Caco-2 (cell line): ENCODE measurements at regions not wholly inside any gene's neighbourhood (a gene's known extent, or its start where the extent isn't known, plus 50 kb on each side); places are given as distances from the start of the nearest gene placed in this dataset.

Source experiments
- BruUV-seq: library from RNA; stranded (reverse); fragments of 400-500 nt; replicated peaks from 2 replicates; lab custom pipeline; 2021; lab: Mats Ljungman, UMichigan
- CTCF ChIA-PET: fragments of 300-600 bp; sonication (Branson Sonifier 250); formaldehyde crosslinking; loops from one replicate; lab custom pipeline; 2022; ENCODE audit warnings: antibody characterized with exemption; lab: Charles Lee
- POLR2A ChIA-PET: fragments of 300-600 bp; sonication (Branson Sonifier 250); formaldehyde crosslinking; loops from one replicate; lab custom pipeline; 2022; ENCODE audit warnings: antibody characterized with exemption; lab: Charles Lee
- DNase-seq, 2 experiments: peaks; one replicate each; pipeline versions ENCODE4 v3.0.0 to v3.0.0-alpha.2; 2020 to 2022
- H3K27me3 ChIP-seq: replicated peaks from 2 replicates; pipeline ENCODE4 v1.6.0; 2011; ENCODE audit warnings: low read length; ENCODE audit not compliant: control insufficient read depth, insufficient read depth
- H3K36me3 ChIP-seq: 2 replicates; pipeline ENCODE4 v1.5.1; 2011; ENCODE audit warnings: low read length; ENCODE audit not compliant: control insufficient read depth, insufficient read depth
- H3K4me1 ChIP-seq: fragments of 250-450 bp; sonication (Bioruptor Pico); 2 replicates; pipeline ENCODE4 v1.5.1; 2020; ENCODE audit warnings: mild to moderate bottlenecking
- H3K4me3 ChIP-seq: 2 replicates; pipeline ENCODE4 v1.5.1; 2011; ENCODE audit warnings: low read depth, mild to moderate bottlenecking, control low read depth, low read length
- H3K9me3 ChIP-seq: fragments of 250-450 bp; sonication (Bioruptor Pico); 2 replicates; pipeline ENCODE4 v1.5.1; 2020; ENCODE audit warnings: mild to moderate bottlenecking, moderate library complexity
- H3K27ac Mint-ChIP-seq: one replicate; pipeline ENCODE4 v1.8.0; 2022; ENCODE audit warnings: mixed read lengths; ENCODE audit not compliant: unreplicated experiment
- H3K27me3 Mint-ChIP-seq: one replicate; pipeline ENCODE4 v1.8.0; 2022; ENCODE audit warnings: mixed read lengths; ENCODE audit not compliant: insufficient read depth, unreplicated experiment
- H3K36me3 Mint-ChIP-seq: one replicate; pipeline ENCODE4 v1.8.0; 2022; ENCODE audit warnings: mild to moderate bottlenecking, mixed read lengths; ENCODE audit not compliant: insufficient read depth, unreplicated experiment
- H3K4me1 Mint-ChIP-seq: one replicate; pipeline ENCODE4 v1.8.0; 2022; ENCODE audit warnings: low read depth, mixed read lengths; ENCODE audit not compliant: unreplicated experiment
- H3K4me3 Mint-ChIP-seq: one replicate; pipeline ENCODE4 v1.8.0; 2022; ENCODE audit warnings: mild to moderate bottlenecking, moderate library complexity, mixed read lengths; ENCODE audit not compliant: unreplicated experiment
- H3K9me3 Mint-ChIP-seq: one replicate; pipeline ENCODE4 v1.8.0; 2022; ENCODE audit warnings: mixed read lengths; ENCODE audit not compliant: unreplicated experiment
- intact Hi-C: fragments of 100-400 bp; cut with micrococcal nuclease; formaldehyde crosslinking; loops from one replicate; pipeline ENCODE4 v1.10.0; 2022; ENCODE audit not compliant: unreplicated experiment
- TF ChIP-seq, protein P1 (sequence below), 2 experiments: fragments of 200-600 bp in 1 of 2; IDR thresholded peaks; 1 replicate in 1 of 2; 2 replicates in 1 of 2; pipeline versions ENCODE4 v1.5.1 to v1.8.0; 2011 to 2022; ENCODE audit warnings: antibody characterized with exemption in 1 of 2, control low read depth in 1 of 2, inconsistent platforms in 1 of 2, low read depth in 1 of 2, low read length in 1 of 2, mild to moderate bottlenecking in 1 of 2, moderate library complexity in 1 of 2; ENCODE audit not compliant: insufficient read depth in 1 of 2, severe bottlenecking in 1 of 2, unreplicated experiment in 1 of 2

GRCh38 chr6:6915219-6915618 lies 192.5 kb upstream of the RREB1 start:
- H3K9me3 Mint-ChIP-seq = no peaks in the 10 kb centered on the region
- no peaks in the 10 kb centered on the region for H3K36me3 Mint-ChIP-seq
- Histone ChIP-seq H3K4me1 (no peaks in the 10 kb centered on the region), H3K27me3 (no peaks in the 10 kb centered on the region), H3K36me3 (no peaks in the 10 kb centered on the region), H3K9me3 (no peaks in the 10 kb centered on the region), H3K4me3 (no peak overlapping the region)
- DNase-seq = peak in 1 of 2 experiments; percentile 23
- H3K27ac Mint-ChIP-seq = no peak overlapping the region
- peaks cover 6% of the 10 kb centered on the region for H3K4me1 Mint-ChIP-seq
- intact Hi-C loops = loop anchor here (10.0 kb wide), 1 partner anchor 190 kb away; no protein-coding TSS in a partner anchor
- no TSS peak for BruUV-seq
- H3K4me3 Mint-ChIP-seq = no peak overlapping the region
- TF ChIP-seq, protein P1, sequence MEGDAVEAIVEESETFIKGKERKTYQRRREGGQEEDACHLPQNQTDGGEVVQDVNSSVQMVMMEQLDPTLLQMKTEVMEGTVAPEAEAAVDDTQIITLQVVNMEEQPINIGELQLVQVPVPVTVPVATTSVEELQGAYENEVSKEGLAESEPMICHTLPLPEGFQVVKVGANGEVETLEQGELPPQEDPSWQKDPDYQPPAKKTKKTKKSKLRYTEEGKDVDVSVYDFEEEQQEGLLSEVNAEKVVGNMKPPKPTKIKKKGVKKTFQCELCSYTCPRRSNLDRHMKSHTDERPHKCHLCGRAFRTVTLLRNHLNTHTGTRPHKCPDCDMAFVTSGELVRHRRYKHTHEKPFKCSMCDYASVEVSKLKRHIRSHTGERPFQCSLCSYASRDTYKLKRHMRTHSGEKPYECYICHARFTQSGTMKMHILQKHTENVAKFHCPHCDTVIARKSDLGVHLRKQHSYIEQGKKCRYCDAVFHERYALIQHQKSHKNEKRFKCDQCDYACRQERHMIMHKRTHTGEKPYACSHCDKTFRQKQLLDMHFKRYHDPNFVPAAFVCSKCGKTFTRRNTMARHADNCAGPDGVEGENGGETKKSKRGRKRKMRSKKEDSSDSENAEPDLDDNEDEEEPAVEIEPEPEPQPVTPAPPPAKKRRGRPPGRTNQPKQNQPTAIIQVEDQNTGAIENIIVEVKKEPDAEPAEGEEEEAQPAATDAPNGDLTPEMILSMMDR (IDR thresholded peaks at IDR 0.05; ENCODE audit: insufficient read depth in 1 of 2, low read depth in 1 of 2, low read length in 1 of 2, severe bottlenecking in 1 of 2, unreplicated experiment in 1 of 2) = no peak
- ChIA-PET CTCF (interaction anchor here (0.6 to 1.6 kb wide), 4 partner anchors 54 to 238 kb away, joined by 3 to 5 read pairs (median 4); no protein-coding TSS in a partner anchor), POLR2A (no interaction called here)
- no peaks in the 10 kb centered on the region for H3K27me3 Mint-ChIP-seq

GRCh38 chr6:6915813-6916547 lies 191.8 kb upstream of the RREB1 start:
- H3K4me1 ChIP-seq = no peaks in the 10 kb centered on the region
- H3K36me3 Mint-ChIP-seq = no peaks in the 10 kb centered on the region
- no peaks in the 10 kb centered on the region for H3K27me3 ChIP-seq
- peak overlapping the region; percentile 50 for H3K27ac Mint-ChIP-seq
- no TSS peak for BruUV-seq
- H3K27me3 Mint-ChIP-seq = no peaks in the 10 kb centered on the region
- no peak overlapping the region for H3K4me3 Mint-ChIP-seq
- POLR2A ChIA-PET = no interaction called here
- no peaks in the 10 kb centered on the region for H3K9me3 Mint-ChIP-seq
- peaks cover 6% of the 10 kb centered on the region for H3K4me1 Mint-ChIP-seq
- CTCF ChIA-PET = interaction anchor here (0.6 to 1.6 kb wide), 4 partner anchors 54 to 239 kb away, joined by 3 to 5 read pairs (median 4); no protein-coding TSS in a partner anchor
- no peak for DNase-seq
- TF ChIP-seq, protein P1 (IDR thresholded peaks at IDR 0.05; ENCODE audit: insufficient read depth in 1 of 2, low read depth in 1 of 2, low read length in 1 of 2, severe bottlenecking in 1 of 2, unreplicated experiment in 1 of 2) = no peak
- H3K4me3 ChIP-seq = no peak overlapping the region
- H3K9me3 ChIP-seq = no peaks in the 10 kb centered on the region
- no peaks in the 10 kb centered on the region for H3K36me3 ChIP-seq
- intact Hi-C loops = loop anchor here (10.0 kb wide), 1 partner anchor 191 kb away; no protein-coding TSS in a partner anchor

DNA sequence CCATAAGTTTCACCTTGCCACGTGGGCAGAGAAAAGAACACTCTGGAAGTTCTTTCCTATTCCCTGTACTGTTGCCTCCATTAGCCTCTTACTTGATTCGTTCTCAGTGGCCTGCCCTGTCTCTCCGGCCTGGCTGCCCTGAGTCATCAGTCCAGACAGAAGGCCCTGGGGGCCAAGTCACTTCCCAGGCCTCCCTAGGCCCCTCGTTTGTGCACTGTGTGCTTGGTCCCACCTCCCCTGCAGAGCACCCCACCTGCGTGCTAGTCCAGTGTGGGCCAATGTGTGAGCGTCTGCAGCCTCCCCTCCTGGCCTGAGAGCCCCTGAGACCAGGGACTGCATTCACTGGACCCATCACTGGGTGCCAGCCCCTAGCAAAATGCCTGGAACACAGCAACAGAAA lies 191.2 kb upstream of the RREB1 start:
- Histone ChIP-seq H3K9me3 (no peaks in the 10 kb centered on the region), H3K36me3 (no peaks in the 10 kb centered on the region), H3K4me3 (no peak overlapping the region), H3K4me1 (no peaks in the 10 kb centered on the region), H3K27me3 (no peaks in the 10 kb centered on the region)
- intact Hi-C loops = loop anchor here (10.0 kb wide), 1 partner anchor 192 kb away; no protein-coding TSS in a partner anchor
- H3K27ac Mint-ChIP-seq = peak overlapping the region; percentile 50
- H3K27me3 Mint-ChIP-seq = no peaks in the 10 kb centered on the region
- no peak overlapping the region for H3K4me3 Mint-ChIP-seq
- BruUV-seq = no TSS peak
- no peaks in the 10 kb centered on the region for H3K9me3 Mint-ChIP-seq
- TF ChIP-seq, protein P1 (IDR thresholded peaks at IDR 0.05; ENCODE audit: insufficient read depth in 1 of 2, low read depth in 1 of 2, low read length in 1 of 2, severe bottlenecking in 1 of 2, unreplicated experiment in 1 of 2) = no peak
- DNase-seq = no peak
- POLR2A ChIA-PET = no interaction called here
- no peaks in the 10 kb centered on the region for H3K36me3 Mint-ChIP-seq
- H3K4me1 Mint-ChIP-seq = peaks cover 6% of the 10 kb centered on the region
- CTCF ChIA-PET = no interaction called here
